HG03097 (cell line): ENCODE measurements at regions not wholly inside any gene's neighbourhood (a gene's known extent, or its start where the extent isn't known, plus 50 kb on each side); places are given as distances from the start of the nearest gene placed in this dataset.
"Not testable (repeated sequence)": the region's sequence is repeated elsewhere in the genome, so short reads cannot be mapped to it uniquely, and the experiment has no call there.

Experiments used
- ATAC-seq: cut with Tn5 transposase; IDR thresholded peaks from one replicate; pipeline ENCODE4 v1.9.1; 2021; ENCODE audit not compliant: unreplicated experiment, low FRiP score

- peak; percentile 68 for ATAC-seq
Observed at GRCh38 chr3:104273046-104273649, 1093.6 kb upstream of the ALCAM start.

DNA sequence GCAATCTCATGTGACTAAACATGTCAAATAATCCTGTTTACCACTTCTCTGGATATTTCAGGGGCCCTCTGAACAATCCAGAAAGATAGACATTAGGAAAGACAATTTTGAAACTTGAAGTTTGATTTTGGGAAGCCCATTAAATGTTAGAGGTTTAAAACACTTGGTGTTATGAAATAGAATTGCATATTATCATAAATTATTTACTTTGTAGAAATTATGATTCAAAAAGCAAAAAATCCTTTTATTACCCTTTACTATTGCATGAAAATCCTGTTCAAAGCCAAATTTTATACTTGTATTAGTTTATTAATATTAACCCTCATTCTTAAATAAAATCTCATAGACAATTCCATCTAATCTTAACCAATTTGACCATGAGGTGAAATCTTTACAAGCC is 1091.5 kb upstream of the ALCAM start:
- ATAC-seq = no peak

DNA sequence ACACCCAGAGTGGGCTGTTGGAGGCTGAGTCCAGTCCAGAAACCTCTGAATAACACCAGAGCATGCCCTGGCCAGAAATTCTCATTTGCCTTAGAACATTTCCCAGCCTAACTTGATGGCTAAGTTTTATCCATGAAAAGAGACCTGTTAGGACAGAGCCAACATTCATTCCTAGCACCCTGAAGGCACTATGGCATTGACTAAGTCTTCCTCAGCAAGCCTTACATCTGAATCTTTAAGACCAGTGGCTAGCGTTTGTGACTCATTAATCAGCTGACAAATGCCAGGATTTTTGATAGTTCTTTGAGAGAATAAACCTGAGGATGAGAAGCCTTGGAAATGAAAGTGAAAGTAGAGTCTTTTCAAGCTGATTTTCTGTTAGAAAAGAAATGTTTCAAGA is 1087.1 kb upstream of the ALCAM start:
- ATAC-seq = no peak

GRCh38 chr3:104281713-104282112 is 1085.0 kb upstream of the ALCAM start:
- ATAC-seq = no peak

GRCh38 chr3:104286645-104287044 is 1080.1 kb upstream of the ALCAM start:
- no peak for ATAC-seq

GRCh38 chr3:104291437-104291851 is 1075.3 kb upstream of the ALCAM start:
- peak; percentile 57 for ATAC-seq

- peak; percentile 23 for ATAC-seq
Observed at GRCh38 chr3:104291878-104292277, 1074.8 kb upstream of the ALCAM start.

DNA sequence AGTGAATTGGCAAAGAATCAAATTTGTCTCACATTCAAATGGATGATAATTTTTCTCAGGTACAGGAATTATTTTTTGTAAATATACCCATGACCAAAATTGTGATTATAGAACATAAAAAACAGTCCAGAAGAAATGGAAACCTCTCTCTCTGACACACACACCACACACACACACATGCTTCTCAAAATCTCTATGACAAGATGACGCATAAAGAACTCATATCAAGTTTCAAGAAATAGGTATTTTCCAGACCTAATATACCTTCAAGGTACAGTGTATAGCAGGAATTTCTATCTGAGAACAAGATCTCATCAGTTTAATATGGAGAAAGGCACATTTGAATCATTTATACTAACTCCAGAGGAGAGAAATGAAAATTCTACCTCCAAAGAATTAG is 1069.1 kb upstream of the ALCAM start:
- ATAC-seq = no peak

DNA sequence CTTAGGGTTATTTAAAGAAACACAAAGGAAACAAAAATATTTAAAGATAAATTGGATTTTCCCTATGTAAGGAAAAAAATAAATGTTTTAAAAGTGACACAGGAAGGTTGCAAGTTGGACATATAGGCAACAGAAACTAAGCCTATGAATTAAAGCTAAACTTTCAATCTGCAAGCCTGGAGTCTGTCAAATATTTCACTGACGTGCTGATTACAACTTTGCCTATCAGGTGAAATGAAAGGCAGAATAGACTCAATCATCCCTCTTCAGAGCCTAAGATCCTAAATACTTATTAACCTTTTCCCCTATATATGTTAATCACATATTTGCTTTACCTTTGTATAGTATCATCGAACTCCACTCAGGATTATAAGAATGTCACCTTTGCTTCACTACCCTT is 1068.0 kb upstream of the ALCAM start:
- ATAC-seq = no peak

- ATAC-seq = no peak
Observed at GRCh38 chr3:104316118-104316517, 1050.6 kb upstream of the ALCAM start.

DNA sequence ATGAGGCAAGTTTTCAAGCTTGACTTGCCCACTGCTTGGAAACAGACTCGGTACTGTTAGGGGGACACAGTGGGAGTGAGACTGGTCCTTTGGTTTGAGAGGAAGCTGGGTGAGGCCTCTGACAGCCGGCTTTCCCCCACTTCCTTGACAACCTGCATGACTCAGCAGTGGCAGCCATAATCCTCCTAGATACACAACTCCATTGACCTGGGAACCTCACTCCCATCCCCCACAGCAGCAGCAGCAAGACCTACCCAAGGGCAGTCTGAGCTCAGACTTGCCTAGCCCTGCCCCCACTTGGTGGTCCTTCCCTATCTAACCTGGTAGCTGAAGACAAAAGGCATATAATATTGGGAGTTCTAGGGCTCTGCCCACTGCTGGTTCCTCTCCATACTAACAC is 1043.5 kb upstream of the ALCAM start:
- ATAC-seq = no peak

DNA sequence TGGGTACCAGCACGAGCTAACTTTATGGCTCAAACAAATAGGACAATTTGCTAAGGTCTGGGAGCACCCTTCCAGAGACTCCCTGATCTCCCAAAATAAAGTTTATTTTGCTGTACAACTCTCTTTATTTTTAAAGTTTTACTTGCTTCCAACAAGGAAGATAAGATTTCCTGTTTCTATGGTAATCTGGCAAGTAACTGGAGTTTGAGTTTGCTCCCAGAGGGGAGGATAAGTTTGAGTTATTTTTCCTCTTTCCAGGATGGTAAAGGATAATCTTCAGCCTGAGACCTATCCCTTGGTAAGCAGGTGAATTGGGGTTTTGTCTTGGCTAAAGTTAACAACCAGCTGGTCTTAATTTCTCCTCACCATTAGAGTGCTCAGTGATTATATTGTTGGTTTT is 1019.4 kb upstream of the ALCAM start:
- ATAC-seq = no peak

- ATAC-seq = no peak
Observed at GRCh38 chr3:104349836-104350235, 1016.9 kb upstream of the ALCAM start.

DNA sequence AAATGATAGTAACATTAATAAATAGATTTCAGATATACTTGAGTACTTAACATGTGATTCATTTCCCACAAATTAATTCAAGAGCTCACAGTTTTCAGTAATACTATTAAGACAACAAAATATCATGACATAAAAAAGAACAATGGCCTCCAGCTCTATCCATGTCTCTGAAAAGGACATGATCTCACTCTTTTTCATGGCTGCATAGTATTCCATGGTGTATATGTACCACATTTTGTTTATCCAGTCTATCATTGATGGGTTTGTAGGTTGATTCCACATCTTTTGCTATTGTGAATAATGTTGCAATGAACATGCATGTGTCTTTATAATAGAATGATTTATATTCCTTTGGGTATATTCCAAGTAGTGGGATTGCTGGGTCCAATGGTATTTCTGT is 1012.8 kb upstream of the ALCAM start:
- ATAC-seq = no peak

DNA sequence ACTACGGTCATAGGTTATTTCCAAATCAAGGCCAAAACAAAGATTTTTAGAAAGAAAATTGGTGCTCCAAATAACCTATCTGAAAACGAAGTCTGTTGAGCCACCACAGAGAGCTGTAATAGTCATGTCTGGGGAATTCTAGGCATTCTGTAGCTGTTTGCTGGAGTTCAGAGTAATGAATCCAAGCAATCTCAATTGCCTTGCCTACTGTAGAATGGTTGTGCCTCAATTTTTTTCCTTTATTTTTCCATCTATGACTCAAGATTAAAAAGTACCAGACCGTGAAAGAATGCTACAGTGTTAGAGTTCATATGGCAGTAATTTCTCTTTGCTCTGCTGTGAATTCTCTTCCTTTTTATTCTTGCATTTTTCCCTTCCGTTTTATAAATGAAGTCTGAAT is 1007.2 kb upstream of the ALCAM start:
- ATAC-seq = no peak

- ATAC-seq = no peak
Observed at GRCh38 chr3:104360038-104360437, 1006.7 kb upstream of the ALCAM start.

DNA sequence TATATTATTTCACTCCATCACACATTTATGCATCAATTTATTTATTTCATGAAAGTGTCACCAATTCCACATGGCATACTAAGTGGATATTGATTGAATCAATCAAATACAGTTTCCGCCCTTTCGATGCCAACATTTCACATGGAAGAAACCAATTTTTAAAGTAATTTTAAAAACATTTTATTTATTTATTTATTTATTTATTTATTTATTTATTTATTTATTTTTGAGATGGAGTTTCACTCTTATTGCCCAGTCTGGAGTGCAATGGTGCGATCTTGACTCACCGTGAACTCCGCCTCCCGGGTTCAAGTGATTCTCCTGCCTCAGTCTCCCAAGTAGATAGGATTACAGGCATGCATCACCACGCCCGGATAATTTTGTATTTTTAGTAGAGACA is 1005.0 kb upstream of the ALCAM start:
- not testable (repeated sequence) for ATAC-seq

- no peak for ATAC-seq
Observed at GRCh38 chr3:104362319-104362718, 1004.4 kb upstream of the ALCAM start.

GRCh38 chr3:104367000-104367399 is 999.7 kb upstream of the ALCAM start:
- ATAC-seq = no peak

- no peak for ATAC-seq
Observed at GRCh38 chr3:104368760-104369159, 997.9 kb upstream of the ALCAM start.

DNA sequence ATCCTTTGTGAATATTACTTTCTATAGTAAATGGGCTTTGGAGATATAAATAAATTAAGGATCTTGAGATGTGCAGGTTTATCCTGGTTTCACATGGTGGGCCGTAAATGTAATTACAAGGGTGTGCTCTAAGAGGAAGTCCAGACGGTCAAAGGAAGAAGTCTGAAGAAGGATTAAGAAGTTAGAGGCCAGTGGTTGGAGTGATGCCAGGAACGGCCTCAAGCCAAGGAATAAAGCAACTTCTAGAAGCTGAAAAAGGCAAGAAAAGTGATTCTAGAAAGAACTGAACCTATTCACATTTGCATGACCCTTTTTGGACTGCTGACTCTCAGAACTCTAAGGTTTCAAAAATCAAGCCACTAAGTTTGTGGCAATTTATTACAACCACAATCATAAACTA is 981.3 kb upstream of the ALCAM start:
- ATAC-seq = no peak

GRCh38 chr3:104388619-104389018 is 978.1 kb upstream of the ALCAM start:
- no peak for ATAC-seq

GRCh38 chr3:104392327-104392726 is 974.4 kb upstream of the ALCAM start:
- ATAC-seq = no peak
